ENCODE measurements at regions not wholly inside any gene's neighbourhood (a gene's known extent, or its start where the extent isn't known, plus 50 kb on each side); places are given as distances from the start of the nearest gene placed in this dataset.

GRCh38 chr13:31909864-31910551 is 121.6 kb upstream of the FRY start:
- Histone ChIP-seq H3K4me1 (ENCODE audit: control insufficient read depth, insufficient read depth, low read length) (no peaks in the 10 kb centered on the region; the same call in 1 of the 2 replicates), H3K27me3 (ENCODE audit: control insufficient read depth, insufficient read depth, low read length) (no peaks in the 10 kb centered on the region), H3K9me3 (ENCODE audit: control insufficient read depth, insufficient read depth, low read length) (no peaks in the 10 kb centered on the region; the same call in 1 of the 2 replicates), H3K36me3 (ENCODE audit: control insufficient read depth, insufficient read depth, low read length) (no peaks in the 10 kb centered on the region), H3K27ac (ENCODE audit: low read length) (no peak overlapping the region), H3K4me3 (ENCODE audit: low read length) (no peak overlapping the region)
- peak; percentile 29 for DNase-seq (ENCODE audit: low read depth, low spot score)
- no CpG with 5 or more reads among the region's 6 CpGs for WGBS (ENCODE audit: insufficient coverage, insufficient read length)

- no peaks in the 10 kb centered on the region for H3K36me3 ChIP-seq (ENCODE audit: control insufficient read depth, insufficient read depth, low read length)
- DNase-seq (ENCODE audit: low read depth, low spot score), result no peak
- no peaks in the 10 kb centered on the region; the same call in 1 of the 2 replicates for H3K4me1 ChIP-seq (ENCODE audit: control insufficient read depth, insufficient read depth, low read length)
- WGBS (ENCODE audit: insufficient coverage, insufficient read length), result no CpG with 5 or more reads among the region's 2 CpGs
- H3K4me3 ChIP-seq (ENCODE audit: low read length), result no peak overlapping the region
- H3K27ac ChIP-seq (ENCODE audit: low read length), result no peak overlapping the region
- H3K27me3 ChIP-seq (ENCODE audit: control insufficient read depth, insufficient read depth, low read length), result no peaks in the 10 kb centered on the region
- H3K9me3 ChIP-seq (ENCODE audit: control insufficient read depth, insufficient read depth, low read length), result no peaks in the 10 kb centered on the region; the same call in 1 of the 2 replicates
Measured at GRCh38 chr13:31910633-31911032, 120.9 kb upstream of the FRY start.

- no peaks in the 10 kb centered on the region for H3K27me3 ChIP-seq (ENCODE audit: control insufficient read depth, insufficient read depth, low read length)
- peaks cover 1% of the 10 kb centered on the region for H3K4me1 ChIP-seq (ENCODE audit: control insufficient read depth, insufficient read depth, low read length)
- no CpG with 5 or more reads among the region's 2 CpGs for WGBS (ENCODE audit: insufficient coverage, insufficient read length)
- no peaks in the 10 kb centered on the region; the same call in 1 of the 2 replicates for H3K9me3 ChIP-seq (ENCODE audit: control insufficient read depth, insufficient read depth, low read length)
- H3K27ac ChIP-seq (ENCODE audit: low read length), result no peak overlapping the region
- H3K4me3 ChIP-seq (ENCODE audit: low read length), result no peak overlapping the region
- no peak for DNase-seq (ENCODE audit: low read depth, low spot score)
- H3K36me3 ChIP-seq (ENCODE audit: control insufficient read depth, insufficient read depth, low read length), result no peaks in the 10 kb centered on the region
Measured at GRCh38 chr13:31912647-31913401, 118.8 kb upstream of the FRY start.

- WGBS (ENCODE audit: insufficient coverage, insufficient read length), result no CpG with 5 or more reads among the region's 2 CpGs
- Histone ChIP-seq H3K27me3 (ENCODE audit: control insufficient read depth, insufficient read depth, low read length) (no peaks in the 10 kb centered on the region), H3K4me1 (ENCODE audit: control insufficient read depth, insufficient read depth, low read length) (peaks cover 1% of the 10 kb centered on the region), H3K4me3 (ENCODE audit: low read length) (no peak overlapping the region), H3K27ac (ENCODE audit: low read length) (no peak overlapping the region), H3K9me3 (ENCODE audit: control insufficient read depth, insufficient read depth, low read length) (no peaks in the 10 kb centered on the region; the same call in 1 of the 2 replicates), H3K36me3 (ENCODE audit: control insufficient read depth, insufficient read depth, low read length) (no peaks in the 10 kb centered on the region)
- DNase-seq (ENCODE audit: low read depth, low spot score), result no peak
Measured at GRCh38 chr13:31913459-31913858, 118.1 kb upstream of the FRY start.

GRCh38 chr13:31914843-31915242 is 116.7 kb upstream of the FRY start:
- DNase-seq (ENCODE audit: low read depth, low spot score), result no peak
- WGBS (ENCODE audit: insufficient coverage, insufficient read length), result no CpG with 5 or more reads among the region's 4 CpGs
- Histone ChIP-seq H3K4me3 (ENCODE audit: low read length) (no peak overlapping the region), H3K4me1 (ENCODE audit: control insufficient read depth, insufficient read depth, low read length) (peaks cover 1% of the 10 kb centered on the region; the same call in 1 of the 2 replicates), H3K36me3 (ENCODE audit: control insufficient read depth, insufficient read depth, low read length) (no peaks in the 10 kb centered on the region), H3K27me3 (ENCODE audit: control insufficient read depth, insufficient read depth, low read length) (no peaks in the 10 kb centered on the region), H3K27ac (ENCODE audit: low read length) (no peak overlapping the region), H3K9me3 (ENCODE audit: control insufficient read depth, insufficient read depth, low read length) (no peaks in the 10 kb centered on the region; the same call in 1 of the 2 replicates)

- no peaks in the 10 kb centered on the region for H3K27me3 ChIP-seq (ENCODE audit: control insufficient read depth, insufficient read depth, low read length)
- H3K27ac ChIP-seq (ENCODE audit: low read length), result no peak overlapping the region
- no peak for DNase-seq (ENCODE audit: low read depth, low spot score)
- peaks cover 1% of the 10 kb centered on the region; the same call in 1 of the 2 replicates for H3K4me1 ChIP-seq (ENCODE audit: control insufficient read depth, insufficient read depth, low read length)
- no peaks in the 10 kb centered on the region for H3K9me3 ChIP-seq (ENCODE audit: control insufficient read depth, insufficient read depth, low read length)
- no peak overlapping the region for H3K4me3 ChIP-seq (ENCODE audit: low read length)
- WGBS (ENCODE audit: insufficient coverage, insufficient read length), result no CpG with 5 or more reads among the region's 2 CpGs
- no peaks in the 10 kb centered on the region for H3K36me3 ChIP-seq (ENCODE audit: control insufficient read depth, insufficient read depth, low read length)
Measured at GRCh38 chr13:31918707-31919106, 112.9 kb upstream of the FRY start.

- no peak for DNase-seq (ENCODE audit: low read depth, low spot score)
- Histone ChIP-seq H3K36me3 (ENCODE audit: control insufficient read depth, insufficient read depth, low read length) (no peaks in the 10 kb centered on the region), H3K27me3 (ENCODE audit: control insufficient read depth, insufficient read depth, low read length) (no peaks in the 10 kb centered on the region), H3K27ac (ENCODE audit: low read length) (no peak overlapping the region), H3K4me3 (ENCODE audit: low read length) (no peak overlapping the region), H3K4me1 (ENCODE audit: control insufficient read depth, insufficient read depth, low read length) (peaks cover 1% of the 10 kb centered on the region; the same call in 1 of the 2 replicates), H3K9me3 (ENCODE audit: control insufficient read depth, insufficient read depth, low read length) (no peaks in the 10 kb centered on the region)
- no CpG with 5 or more reads among the region's 2 CpGs for WGBS (ENCODE audit: insufficient coverage, insufficient read length)
Measured at GRCh38 chr13:31919241-31919640, 112.3 kb upstream of the FRY start.

- Histone ChIP-seq H3K27me3 (ENCODE audit: control insufficient read depth, insufficient read depth, low read length) (no peaks in the 10 kb centered on the region), H3K4me3 (ENCODE audit: low read length) (no peak overlapping the region), H3K27ac (ENCODE audit: low read length) (no peak overlapping the region), H3K36me3 (ENCODE audit: control insufficient read depth, insufficient read depth, low read length) (no peaks in the 10 kb centered on the region), H3K9me3 (ENCODE audit: control insufficient read depth, insufficient read depth, low read length) (no peaks in the 10 kb centered on the region), H3K4me1 (ENCODE audit: control insufficient read depth, insufficient read depth, low read length) (peaks cover 1% of the 10 kb centered on the region; the same call in 1 of the 2 replicates)
- WGBS (ENCODE audit: insufficient coverage, insufficient read length), result no CpG with 5 or more reads among the region's 4 CpGs
- DNase-seq (ENCODE audit: low read depth, low spot score), result no peak
Measured at GRCh38 chr13:31919971-31920726, 111.4 kb upstream of the FRY start.

- WGBS (ENCODE audit: insufficient coverage, insufficient read length), result no CpG with 5 or more reads among the region's 2 CpGs
Measured at GRCh38 chr13:31920727-31921100, 110.9 kb upstream of the FRY start.

GRCh38 chr13:31922724-31923123 is 108.8 kb upstream of the FRY start:
- no CpG with 5 or more reads among the region's 1 CpG for WGBS (ENCODE audit: insufficient coverage, insufficient read length)
- H3K4me3 ChIP-seq (ENCODE audit: low read length), result no peak overlapping the region
- no peak for DNase-seq (ENCODE audit: low read depth, low spot score)
- no peaks in the 10 kb centered on the region for H3K9me3 ChIP-seq (ENCODE audit: control insufficient read depth, insufficient read depth, low read length)
- no peak overlapping the region for H3K27ac ChIP-seq (ENCODE audit: low read length)
- H3K27me3 ChIP-seq (ENCODE audit: control insufficient read depth, insufficient read depth, low read length), result no peaks in the 10 kb centered on the region
- no peaks in the 10 kb centered on the region for H3K36me3 ChIP-seq (ENCODE audit: control insufficient read depth, insufficient read depth, low read length)
- H3K4me1 ChIP-seq (ENCODE audit: control insufficient read depth, insufficient read depth, low read length), result peaks cover 1% of the 10 kb centered on the region; the same call in 1 of the 2 replicates

More at GRCh38 chr13:31920727-31921100, 110.9 kb upstream of the FRY start:
- Histone ChIP-seq H3K9me3 (ENCODE audit: control insufficient read depth, insufficient read depth, low read length) (no peaks in the 10 kb centered on the region), H3K4me3 (ENCODE audit: low read length) (no peak overlapping the region), H3K36me3 (ENCODE audit: control insufficient read depth, insufficient read depth, low read length) (no peaks in the 10 kb centered on the region), H3K4me1 (ENCODE audit: control insufficient read depth, insufficient read depth, low read length) (peaks cover 1% of the 10 kb centered on the region; the same call in 1 of the 2 replicates), H3K27ac (ENCODE audit: low read length) (no peak overlapping the region), H3K27me3 (ENCODE audit: control insufficient read depth, insufficient read depth, low read length) (no peaks in the 10 kb centered on the region)
- no peak for DNase-seq (ENCODE audit: low read depth, low spot score)

All from iPS DF 6.9 (cell line).